ENCODE measurements at regions not wholly inside any gene's neighbourhood (a gene's known extent, or its start where the extent isn't known, plus 50 kb on each side); places are given as distances from the start of the nearest gene placed in this dataset.

GRCh38 chr6:92196325-92196724, 1223.0 kb downstream of the EPHA7 start:
- no peak for TF ChIP-seq CTCF (IDR thresholded peaks at IDR 0.05)
- TF ChIP-seq REST (IDR thresholded peaks at IDR 0.05) = no peak
- no peak for TF ChIP-seq CHD2 (IDR thresholded peaks at IDR 0.05; ENCODE audit: low read length, partially characterized antibody)
- no peak for TF ChIP-seq RFX5 (IDR thresholded peaks at IDR 0.05)
- no peak for TF ChIP-seq HMGXB4 (CRISPR knock-in tag; IDR thresholded peaks at IDR 0.05; ENCODE audit: borderline replicate concordance)
- no peak for TF ChIP-seq JUN (IDR thresholded peaks at IDR 0.05)
- no peak for TF ChIP-seq EP300 (IDR thresholded peaks at IDR 0.05)
- TF ChIP-seq POLR2A (IDR thresholded peaks at IDR 0.05; ENCODE audit: low read length) = no peak
- TF ChIP-seq ZFP36 (IDR thresholded peaks at IDR 0.05; ENCODE audit: borderline replicate concordance, partially characterized antibody) = no peak
